ENCODE measurements at regions not wholly inside any gene's neighbourhood (a gene's known extent, or its start where the extent isn't known, plus 50 kb on each side); places are given as distances from the start of the nearest gene placed in this dataset.

DNA sequence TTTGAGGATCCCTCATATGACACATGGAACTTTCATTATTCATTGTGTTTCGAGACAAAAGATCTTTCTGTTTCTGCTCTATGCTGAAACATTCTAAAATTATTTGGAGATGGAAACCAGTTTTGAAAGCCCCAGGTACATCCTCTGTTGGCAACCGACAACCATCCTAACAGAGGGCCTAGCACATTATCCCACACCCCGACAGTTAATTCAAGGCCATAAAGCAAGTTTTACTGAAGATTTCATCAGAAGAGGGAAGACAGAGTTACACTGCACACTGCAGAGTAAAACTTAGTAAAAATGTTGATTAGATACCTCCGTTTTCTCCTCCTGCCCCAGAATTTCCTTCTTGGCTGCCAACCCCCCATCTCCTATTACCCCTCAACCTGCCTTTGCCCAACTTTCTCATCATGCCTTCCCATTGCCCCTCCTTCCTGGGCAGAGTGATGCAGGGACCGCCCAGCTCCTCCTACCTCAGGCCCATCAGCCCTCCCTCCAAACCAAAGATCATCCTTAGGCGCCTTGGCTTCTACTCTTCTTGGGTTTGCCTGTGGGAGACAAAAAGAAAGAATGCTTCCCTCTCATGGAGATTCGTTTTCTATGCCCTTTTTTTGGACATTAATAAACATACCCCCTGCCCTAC lies 52.9 kb upstream of the CITED4 start:
- 83 to 88% methylated on average over 7 of the region's 7 CpGs for WGBS, 2 donors
- no peak for TF ChIP-seq POLR2A (IDR thresholded peaks at IDR 0.05)
- TF ChIP-seq, protein P1, sequence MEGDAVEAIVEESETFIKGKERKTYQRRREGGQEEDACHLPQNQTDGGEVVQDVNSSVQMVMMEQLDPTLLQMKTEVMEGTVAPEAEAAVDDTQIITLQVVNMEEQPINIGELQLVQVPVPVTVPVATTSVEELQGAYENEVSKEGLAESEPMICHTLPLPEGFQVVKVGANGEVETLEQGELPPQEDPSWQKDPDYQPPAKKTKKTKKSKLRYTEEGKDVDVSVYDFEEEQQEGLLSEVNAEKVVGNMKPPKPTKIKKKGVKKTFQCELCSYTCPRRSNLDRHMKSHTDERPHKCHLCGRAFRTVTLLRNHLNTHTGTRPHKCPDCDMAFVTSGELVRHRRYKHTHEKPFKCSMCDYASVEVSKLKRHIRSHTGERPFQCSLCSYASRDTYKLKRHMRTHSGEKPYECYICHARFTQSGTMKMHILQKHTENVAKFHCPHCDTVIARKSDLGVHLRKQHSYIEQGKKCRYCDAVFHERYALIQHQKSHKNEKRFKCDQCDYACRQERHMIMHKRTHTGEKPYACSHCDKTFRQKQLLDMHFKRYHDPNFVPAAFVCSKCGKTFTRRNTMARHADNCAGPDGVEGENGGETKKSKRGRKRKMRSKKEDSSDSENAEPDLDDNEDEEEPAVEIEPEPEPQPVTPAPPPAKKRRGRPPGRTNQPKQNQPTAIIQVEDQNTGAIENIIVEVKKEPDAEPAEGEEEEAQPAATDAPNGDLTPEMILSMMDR (IDR thresholded peaks at IDR 0.05): no peak
- no peak for TF ChIP-seq POLR2AphosphoS5 (IDR thresholded peaks at IDR 0.05)
- TF ChIP-seq EP300 (IDR thresholded peaks at IDR 0.05): no peak
- H3K4me3 ChIP-seq: no peak overlapping the region
- ATAC-seq (ENCODE audit: low FRiP score in 2 of 2) (no peak), DNase-seq (no peak)
- H3K27me3 ChIP-seq: no peaks in the 10 kb centered on the region
- no peaks in the 10 kb centered on the region for H3K9me3 ChIP-seq
- H3K27ac ChIP-seq: no peak overlapping the region
- H3K4me1 ChIP-seq: no peaks in the 10 kb centered on the region
- H3K36me3 ChIP-seq: no peaks in the 10 kb centered on the region

DNA sequence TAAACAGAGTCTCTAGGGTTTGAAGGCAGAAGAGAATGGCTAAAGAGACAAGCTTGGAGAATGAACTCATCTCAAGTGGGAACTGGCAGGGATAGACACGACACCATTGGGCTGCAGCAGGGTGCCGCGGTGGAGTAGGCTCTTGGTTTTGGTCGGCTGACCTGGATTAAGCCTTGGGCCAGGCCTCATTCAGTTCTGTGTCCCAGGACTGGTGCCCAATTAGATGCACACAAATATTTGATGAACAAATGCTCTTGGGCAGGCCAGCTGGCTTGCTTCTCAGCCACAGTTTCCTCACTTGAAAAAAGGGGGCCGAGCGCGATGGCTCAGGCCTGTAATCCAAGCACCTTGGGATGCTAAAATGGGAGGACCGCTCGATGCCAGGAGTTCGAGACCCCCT lies 53.4 kb upstream of the CITED4 start:
- H3K4me3 ChIP-seq: no peak overlapping the region
- 85 to 87% methylated on average over 10 of the region's 10 CpGs for WGBS, 2 donors
- TF ChIP-seq POLR2A (IDR thresholded peaks at IDR 0.05): no peak
- TF ChIP-seq, protein P1 (IDR thresholded peaks at IDR 0.05): no peak
- TF ChIP-seq POLR2AphosphoS5 (IDR thresholded peaks at IDR 0.05): no peak
- TF ChIP-seq EP300 (IDR thresholded peaks at IDR 0.05): no peak
- no peaks in the 10 kb centered on the region for H3K9me3 ChIP-seq
- no peak overlapping the region for H3K27ac ChIP-seq
- H3K27me3 ChIP-seq: no peaks in the 10 kb centered on the region
- H3K36me3 ChIP-seq: no peaks in the 10 kb centered on the region
- no peaks in the 10 kb centered on the region for H3K4me1 ChIP-seq
- ATAC-seq (ENCODE audit: low FRiP score in 2 of 2) (no peak), DNase-seq (no peak)

DNA sequence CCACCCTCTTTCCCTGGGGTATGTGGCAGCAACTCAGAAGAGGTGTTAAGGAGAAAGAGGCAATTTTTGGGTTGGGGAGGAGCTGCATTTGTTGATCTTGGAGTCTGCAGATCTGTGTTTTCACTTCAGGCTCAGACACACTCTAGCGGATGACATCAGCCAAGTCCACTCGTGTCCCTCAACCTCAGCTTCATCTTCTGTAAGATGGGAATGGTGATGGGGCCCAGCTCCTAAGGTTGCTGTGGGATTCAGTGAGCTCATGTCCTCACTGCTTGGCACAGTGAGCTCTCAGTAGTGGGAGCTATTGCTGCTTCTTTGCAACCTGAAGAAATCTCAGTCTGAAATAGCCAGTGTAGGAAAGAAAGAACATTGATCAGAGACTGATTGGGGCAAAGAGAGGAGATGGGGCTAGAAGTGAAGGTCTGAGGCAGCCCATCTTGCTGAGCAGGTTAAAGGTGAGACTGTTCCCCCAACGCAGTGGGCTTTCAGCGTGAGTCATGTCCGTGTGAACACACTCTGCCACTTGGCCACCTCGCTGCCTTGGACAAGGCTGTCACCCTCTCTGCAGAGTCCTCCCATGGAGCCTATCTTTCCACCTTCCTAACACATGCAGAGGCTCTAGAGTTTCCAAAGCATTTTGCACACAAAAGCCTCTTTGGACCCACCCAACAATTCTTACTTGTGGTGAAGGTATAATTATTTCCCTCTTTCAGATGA lies 56.0 kb upstream of the CITED4 start:
- Histone ChIP-seq H3K9me3 (no peaks in the 10 kb centered on the region), H3K4me1 (no peaks in the 10 kb centered on the region), H3K27me3 (no peaks in the 10 kb centered on the region), H3K27ac (no peak overlapping the region), H3K36me3 (no peaks in the 10 kb centered on the region), H3K4me3 (no peak overlapping the region)
- 80 to 93% methylated on average over 4 to 6 of the region's 6 CpGs for WGBS, 2 donors
- ATAC-seq (ENCODE audit: low FRiP score in 2 of 2): no peak
- DNase-seq: no peak
- no peak for TF ChIP-seq POLR2A (IDR thresholded peaks at IDR 0.05)
- TF ChIP-seq EP300 (IDR thresholded peaks at IDR 0.05): no peak
- TF ChIP-seq, protein P1 (IDR thresholded peaks at IDR 0.05): no peak
- TF ChIP-seq POLR2AphosphoS5 (IDR thresholded peaks at IDR 0.05): no peak

DNA sequence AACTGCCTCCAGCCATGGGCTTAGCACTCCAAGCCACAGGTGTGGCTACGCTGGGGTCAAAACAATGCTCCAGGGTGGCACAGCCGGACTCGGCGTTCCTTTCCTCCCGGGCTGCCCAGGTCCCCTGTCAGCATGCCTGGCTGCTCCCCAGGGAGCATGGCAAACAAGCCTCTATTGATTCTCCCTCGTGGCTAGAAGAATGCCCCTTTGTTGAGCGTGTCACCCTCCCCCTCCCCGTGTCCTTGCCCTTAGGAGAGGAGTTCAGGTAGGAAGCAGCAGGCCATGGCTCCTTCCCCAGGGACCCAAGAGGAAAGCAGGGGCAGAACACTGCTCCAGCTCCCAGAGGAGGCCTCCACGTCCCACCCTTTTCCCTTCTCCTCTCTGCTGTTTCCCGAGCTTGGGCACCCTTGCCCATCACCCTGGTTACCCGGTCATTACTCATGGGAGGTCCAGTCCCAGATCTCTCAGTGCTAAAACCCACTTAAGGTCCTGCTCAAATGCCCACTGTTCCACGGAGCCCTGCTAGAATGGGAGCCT lies 57.4 kb upstream of the CITED4 start:
- 85 to 87% methylated on average over 9 to 12 of the region's 12 CpGs for WGBS, 2 donors
- TF ChIP-seq EP300 (IDR thresholded peaks at IDR 0.05) (no peak), POLR2A (IDR thresholded peaks at IDR 0.05) (no peak), POLR2AphosphoS5 (IDR thresholded peaks at IDR 0.05) (no peak)
- TF ChIP-seq, protein P1 (IDR thresholded peaks at IDR 0.05): no peak
- H3K36me3 ChIP-seq: no peaks in the 10 kb centered on the region
- H3K4me3 ChIP-seq: no peak overlapping the region
- no peak overlapping the region for H3K27ac ChIP-seq
- no peaks in the 10 kb centered on the region for H3K9me3 ChIP-seq
- ATAC-seq (ENCODE audit: low FRiP score in 2 of 2): no peak
- peak in 1 of 2 donors; percentile 33 for DNase-seq
- no peaks in the 10 kb centered on the region for H3K4me1 ChIP-seq
- no peaks in the 10 kb centered on the region for H3K27me3 ChIP-seq
